ENCODE measurements at regions not wholly inside any gene's neighbourhood (a gene's known extent, or its start where the extent isn't known, plus 50 kb on each side); places are given as distances from the start of the nearest gene placed in this dataset.
"Not testable (repeated sequence)": the region's sequence is repeated elsewhere in the genome, so short reads cannot be mapped to it uniquely, and the experiment has no call there.

DNA sequence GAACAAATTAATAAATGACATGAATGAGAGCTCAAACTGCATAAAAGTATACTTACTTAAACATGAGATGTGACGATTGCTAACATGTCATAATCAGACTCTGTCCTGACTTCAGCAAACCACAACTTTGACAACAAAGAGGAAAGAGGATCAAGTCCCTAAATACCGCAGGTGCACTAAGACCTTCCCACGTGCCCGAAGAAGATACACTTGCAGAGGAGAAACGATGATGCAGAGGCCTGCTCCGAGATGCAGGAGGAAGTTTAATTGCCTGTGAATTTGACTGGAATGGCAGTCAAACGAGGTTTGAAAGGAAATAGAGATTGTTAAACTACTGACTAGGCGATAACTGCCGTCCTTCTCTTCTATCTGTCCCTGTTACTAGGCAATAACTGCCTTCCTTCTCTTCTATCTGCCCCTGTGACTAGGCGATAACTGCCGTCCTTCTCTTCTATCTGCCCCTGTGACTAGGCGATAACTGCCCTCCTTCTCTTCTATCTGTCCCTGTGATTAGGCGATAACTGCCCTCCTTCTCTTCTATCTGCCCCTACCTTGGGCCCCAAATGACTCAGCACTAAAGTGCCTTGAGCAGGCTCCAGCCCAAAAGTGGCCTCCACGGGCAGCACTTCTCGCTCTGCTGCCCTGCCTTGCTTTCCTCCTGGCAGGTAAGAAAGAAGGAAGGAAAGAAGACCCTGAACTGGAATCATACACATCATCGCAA, 2226.0 kb upstream of the DEFB115 start:
- H3K36me3 Mint-ChIP-seq (ENCODE audit: low read depth); H3K27me3 Mint-ChIP-seq; intact Hi-C loops (cut with micrococcal nuclease); H3K4me3 Mint-ChIP-seq; H3K4me1 Mint-ChIP-seq (ENCODE audit: low read depth); H3K27ac Mint-ChIP-seq: not testable (repeated sequence)
- H3K9me3 Mint-ChIP-seq: peaks cover 28% of the 10 kb centered on the region

GRCh38 chr20:29044239-29044638, 2213.2 kb upstream of the DEFB115 start:
- intact Hi-C loops (cut with micrococcal nuclease); H3K4me1 Mint-ChIP-seq (ENCODE audit: low read depth); H3K9me3 Mint-ChIP-seq; H3K36me3 Mint-ChIP-seq (ENCODE audit: low read depth); H3K27me3 Mint-ChIP-seq; H3K4me3 Mint-ChIP-seq; H3K27ac Mint-ChIP-seq: not testable (repeated sequence)

DNA sequence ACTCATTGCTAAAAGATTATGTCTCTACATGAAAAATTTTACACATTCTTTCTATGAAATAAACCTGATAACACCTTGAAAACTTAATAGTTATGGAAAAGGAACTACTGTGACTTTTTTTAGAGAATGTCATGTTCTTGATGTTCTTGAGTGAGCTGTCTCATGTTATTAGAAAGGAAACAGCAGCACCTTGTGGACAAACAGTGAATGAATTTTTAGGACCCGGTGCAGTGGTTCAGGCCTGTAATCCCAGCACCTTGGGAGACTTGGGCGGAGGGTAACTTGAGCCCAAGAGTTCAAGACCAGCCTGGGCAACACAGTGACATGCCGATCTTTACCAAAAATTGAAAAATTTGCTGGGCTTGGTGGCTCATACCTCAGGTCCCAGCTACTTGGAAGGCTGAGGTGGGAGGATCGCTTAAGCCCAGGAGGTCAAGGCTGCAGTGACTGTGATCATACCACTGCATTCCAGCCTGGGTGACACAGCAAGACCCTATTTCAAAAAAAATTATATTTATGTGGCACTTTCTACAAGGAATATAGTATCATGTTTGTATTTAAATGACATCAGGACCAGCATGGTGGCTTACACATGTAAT, 2207.4 kb upstream of the DEFB115 start:
- H3K9me3 Mint-ChIP-seq; H3K27ac Mint-ChIP-seq; H3K4me3 Mint-ChIP-seq; H3K36me3 Mint-ChIP-seq (ENCODE audit: low read depth); H3K4me1 Mint-ChIP-seq (ENCODE audit: low read depth); H3K27me3 Mint-ChIP-seq; intact Hi-C loops (cut with micrococcal nuclease): not testable (repeated sequence)

DNA sequence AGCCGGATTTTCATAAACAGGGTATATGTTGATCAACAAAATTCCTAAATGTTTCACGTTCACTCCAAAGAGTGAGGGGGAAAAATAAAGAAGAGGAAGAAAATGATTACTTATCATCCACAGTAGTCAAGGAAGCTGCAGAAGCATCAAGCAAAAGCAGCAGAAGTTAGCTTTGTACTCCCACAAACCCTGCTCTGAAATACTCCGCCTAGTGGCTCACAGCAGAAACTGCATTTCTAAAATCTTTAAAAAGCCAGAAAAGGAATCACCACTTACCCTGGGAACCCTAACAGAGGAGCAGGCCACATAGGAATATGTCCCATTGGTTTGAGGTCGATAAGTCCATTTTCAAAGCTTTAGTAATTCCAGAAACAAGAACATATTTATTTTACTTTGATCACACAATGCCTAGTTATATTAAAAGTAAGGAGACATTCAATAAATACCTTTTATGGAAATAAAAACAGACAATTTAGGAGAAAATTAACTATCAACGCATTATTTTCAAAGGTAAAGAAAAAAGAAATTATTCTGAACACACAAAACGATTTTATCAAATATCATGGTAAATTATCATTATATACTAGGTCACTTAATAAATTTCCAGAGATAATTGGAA, 2199.5 kb upstream of the DEFB115 start:
- H3K27ac Mint-ChIP-seq; H3K36me3 Mint-ChIP-seq (ENCODE audit: low read depth); intact Hi-C loops (cut with micrococcal nuclease); H3K4me1 Mint-ChIP-seq (ENCODE audit: low read depth); H3K27me3 Mint-ChIP-seq; H3K4me3 Mint-ChIP-seq: not testable (repeated sequence)
- H3K9me3 Mint-ChIP-seq: peaks cover 23% of the 10 kb centered on the region

GRCh38 chr20:29062451-29062850, 2195.0 kb upstream of the DEFB115 start:
- H3K9me3 Mint-ChIP-seq: peaks cover 39% of the 10 kb centered on the region
- H3K36me3 Mint-ChIP-seq (ENCODE audit: low read depth); H3K4me3 Mint-ChIP-seq; intact Hi-C loops (cut with micrococcal nuclease); H3K4me1 Mint-ChIP-seq (ENCODE audit: low read depth); H3K27ac Mint-ChIP-seq; H3K27me3 Mint-ChIP-seq: not testable (repeated sequence)

DNA sequence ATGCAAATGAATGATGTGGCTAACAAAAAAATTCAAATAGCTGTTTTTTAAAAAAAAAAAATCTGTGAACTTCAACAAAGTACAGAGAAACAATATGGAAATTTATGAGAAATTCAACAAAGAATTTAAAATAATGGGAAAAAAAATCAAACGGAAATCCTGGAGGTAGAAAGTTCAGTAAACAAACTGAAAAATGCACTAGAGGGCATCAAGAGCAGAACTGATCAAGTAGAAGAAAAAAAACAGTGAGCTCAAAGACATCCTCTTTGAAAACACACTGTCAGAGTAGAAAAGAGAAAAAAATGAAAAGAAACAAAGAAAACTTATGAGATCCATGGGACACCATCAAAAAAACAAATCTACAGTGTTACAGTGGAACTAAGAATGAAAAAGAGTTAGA, 2191.1 kb upstream of the DEFB115 start:
- H3K27me3 Mint-ChIP-seq; H3K36me3 Mint-ChIP-seq (ENCODE audit: low read depth); H3K4me3 Mint-ChIP-seq; H3K4me1 Mint-ChIP-seq (ENCODE audit: low read depth); H3K27ac Mint-ChIP-seq; intact Hi-C loops (cut with micrococcal nuclease): not testable (repeated sequence)
- peaks cover 43% of the 10 kb centered on the region for H3K9me3 Mint-ChIP-seq

DNA sequence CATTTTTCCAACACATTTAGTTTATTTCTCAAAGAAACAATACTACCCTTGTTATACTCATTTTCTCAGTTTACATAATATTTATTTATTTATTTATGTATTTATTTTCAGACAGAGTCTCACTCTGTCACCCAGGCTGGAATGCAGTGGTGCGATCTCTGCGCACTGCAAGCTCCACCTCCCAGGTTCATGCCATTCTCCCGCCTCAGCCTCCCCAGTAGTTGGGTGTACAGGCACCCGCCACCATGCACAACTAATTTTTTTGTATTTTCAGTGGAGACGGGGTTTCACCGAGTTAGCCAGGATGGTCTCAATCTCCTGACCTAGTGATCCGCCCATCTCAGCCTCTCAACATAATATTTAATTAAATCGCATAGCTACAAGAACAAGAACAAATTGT, 2183.8 kb upstream of the DEFB115 start:
- H3K36me3 Mint-ChIP-seq (ENCODE audit: low read depth); H3K27me3 Mint-ChIP-seq; intact Hi-C loops (cut with micrococcal nuclease): not testable (repeated sequence)

DNA sequence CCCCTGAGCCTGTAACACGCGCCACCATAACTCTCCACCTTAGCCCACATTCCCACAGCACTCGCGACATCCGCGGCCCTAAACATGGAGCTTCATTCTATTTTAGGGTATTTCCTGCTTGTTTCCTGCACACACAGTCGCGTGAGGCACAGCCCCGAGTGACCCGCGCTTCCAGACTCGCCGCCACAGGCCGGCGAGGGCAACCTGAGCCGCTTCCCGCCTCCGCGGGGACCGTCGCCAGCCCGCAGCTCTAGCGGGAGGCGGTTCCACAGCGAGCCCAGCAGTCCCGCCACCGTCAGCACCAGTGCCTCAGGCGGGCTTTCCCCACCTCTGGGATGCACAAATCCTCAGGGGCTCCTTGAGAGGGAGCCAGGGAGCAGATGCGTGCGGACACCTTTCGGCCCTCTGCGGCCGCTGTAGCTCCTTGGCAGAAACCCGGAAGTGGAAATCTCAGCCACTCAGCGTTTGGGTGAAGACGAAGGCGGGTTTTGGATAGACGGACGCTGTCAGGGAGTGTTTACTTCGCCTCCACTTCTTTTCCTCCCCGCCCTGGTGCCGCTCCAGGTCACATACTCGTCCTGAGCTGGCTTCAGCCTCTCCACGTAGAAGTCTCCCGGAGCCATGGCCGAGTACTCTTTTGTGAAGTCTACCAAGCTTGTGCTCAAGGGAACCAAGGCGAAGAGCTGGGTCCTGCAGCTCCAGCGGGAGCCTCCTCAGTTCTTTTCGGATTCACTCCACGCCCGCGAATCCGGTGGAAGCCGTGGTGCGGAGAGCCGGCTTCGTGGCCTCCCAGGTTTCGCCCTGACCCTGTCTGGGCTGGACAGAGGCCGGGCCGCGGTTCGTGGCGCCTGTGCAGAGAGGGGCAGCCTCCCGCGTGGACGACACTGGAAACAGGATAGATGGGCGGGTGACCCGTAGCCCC, 2177.4 kb upstream of the DEFB115 start:
- intact Hi-C loops (cut with micrococcal nuclease): no loop called here
- peak overlapping the region; percentile 76 for H3K4me3 Mint-ChIP-seq
- H3K36me3 Mint-ChIP-seq (ENCODE audit: low read depth): peaks cover 9% of the 10 kb centered on the region
- H3K4me1 Mint-ChIP-seq (ENCODE audit: low read depth): no peaks in the 10 kb centered on the region
- peaks cover 57% of the 10 kb centered on the region for H3K9me3 Mint-ChIP-seq
- peaks cover 5% of the 10 kb centered on the region for H3K27me3 Mint-ChIP-seq
- peak overlapping the region; percentile 79 for H3K27ac Mint-ChIP-seq

More for the DNA sequence above, 2183.8 kb upstream of the DEFB115 start:
- H3K4me3 Mint-ChIP-seq; H3K4me1 Mint-ChIP-seq (ENCODE audit: low read depth); H3K27ac Mint-ChIP-seq: not testable (repeated sequence)
- peaks cover 27% of the 10 kb centered on the region for H3K9me3 Mint-ChIP-seq

DNA sequence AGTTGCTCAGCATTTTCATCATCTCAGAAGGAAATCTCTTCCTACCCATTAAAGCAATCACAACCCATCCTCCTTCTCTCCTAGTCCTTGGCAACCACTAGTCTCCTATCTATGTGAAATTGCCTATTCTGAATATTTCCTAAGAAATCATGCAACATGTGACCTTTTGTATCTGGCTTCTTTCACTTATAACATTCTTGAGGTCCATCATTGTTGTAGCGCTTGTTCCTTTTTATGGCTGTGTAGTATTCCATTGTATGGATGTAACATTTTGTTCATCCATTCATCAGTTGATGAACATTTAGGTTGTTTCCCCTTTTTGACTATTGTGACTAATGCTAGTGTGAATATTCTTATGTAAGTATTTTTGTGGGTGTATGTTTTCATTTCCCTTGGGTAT, 2175.8 kb upstream of the DEFB115 start:
- H3K27ac Mint-ChIP-seq; H3K36me3 Mint-ChIP-seq (ENCODE audit: low read depth); intact Hi-C loops (cut with micrococcal nuclease); H3K4me3 Mint-ChIP-seq; H3K27me3 Mint-ChIP-seq; H3K4me1 Mint-ChIP-seq (ENCODE audit: low read depth): not testable (repeated sequence)
- peaks cover 52% of the 10 kb centered on the region for H3K9me3 Mint-ChIP-seq

DNA sequence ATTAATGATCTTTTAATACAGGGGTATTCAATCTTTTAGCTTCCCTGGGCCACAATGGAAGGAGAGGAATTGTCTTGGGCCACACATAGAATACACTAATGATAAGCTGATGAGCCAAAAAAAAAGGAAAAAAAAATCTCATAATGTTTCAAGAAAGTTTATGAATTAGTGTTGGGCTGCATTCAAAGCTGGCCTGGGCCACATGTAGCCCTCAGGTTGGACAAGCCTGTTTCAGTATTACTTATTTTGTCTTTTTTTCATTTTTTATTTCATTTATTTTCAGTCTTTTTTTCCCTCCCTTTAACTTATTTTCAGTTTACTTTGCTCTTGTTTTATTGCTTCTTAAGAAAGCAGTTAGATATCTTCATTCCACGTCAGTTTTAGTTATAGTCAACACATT, 2171.8 kb upstream of the DEFB115 start:
- intact Hi-C loops (cut with micrococcal nuclease): no loop called here
- no peaks in the 10 kb centered on the region for H3K27me3 Mint-ChIP-seq
- no peak overlapping the region for H3K4me3 Mint-ChIP-seq
- no peaks in the 10 kb centered on the region for H3K4me1 Mint-ChIP-seq (ENCODE audit: low read depth)
- no peaks in the 10 kb centered on the region for H3K36me3 Mint-ChIP-seq (ENCODE audit: low read depth)
- no peak overlapping the region for H3K27ac Mint-ChIP-seq
- peaks cover 38% of the 10 kb centered on the region for H3K9me3 Mint-ChIP-seq

DNA sequence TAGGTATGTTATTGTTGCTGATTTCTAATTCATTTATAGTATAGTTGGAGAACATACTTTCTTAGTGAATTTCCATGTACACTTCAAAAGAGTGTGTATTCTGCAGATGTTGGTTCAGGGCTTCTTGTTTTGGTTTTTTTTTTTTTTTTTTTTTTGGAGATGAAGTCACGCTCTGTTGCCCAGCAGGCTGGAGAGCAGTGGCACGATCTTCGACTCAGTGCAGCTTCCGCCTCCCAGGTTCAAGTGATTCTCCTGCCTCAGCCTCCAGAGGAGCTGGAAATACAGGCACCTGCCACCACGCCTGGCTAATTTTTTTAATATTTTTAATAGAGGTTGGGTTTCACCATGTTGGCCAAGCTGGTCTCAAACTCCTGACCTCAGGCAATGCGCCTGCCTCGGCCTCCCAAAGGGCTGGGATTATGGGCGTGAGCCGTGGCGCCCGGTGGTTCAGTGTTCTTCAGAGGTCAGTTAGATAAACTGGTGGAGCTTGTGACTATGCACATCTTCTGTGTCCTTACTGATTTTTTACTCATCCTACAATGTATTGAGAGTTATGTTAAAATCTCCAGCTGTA, 2171.2 kb upstream of the DEFB115 start:
- H3K9me3 Mint-ChIP-seq: peaks cover 38% of the 10 kb centered on the region
- intact Hi-C loops (cut with micrococcal nuclease); H3K27me3 Mint-ChIP-seq; H3K4me1 Mint-ChIP-seq (ENCODE audit: low read depth); H3K27ac Mint-ChIP-seq; H3K36me3 Mint-ChIP-seq (ENCODE audit: low read depth); H3K4me3 Mint-ChIP-seq: not testable (repeated sequence)

- no peak overlapping the region for H3K27ac Mint-ChIP-seq
- no peak overlapping the region for H3K4me3 Mint-ChIP-seq
- H3K4me1 Mint-ChIP-seq (ENCODE audit: low read depth): no peaks in the 10 kb centered on the region
- peaks cover 32% of the 10 kb centered on the region for H3K9me3 Mint-ChIP-seq
- H3K27me3 Mint-ChIP-seq: no peaks in the 10 kb centered on the region
- intact Hi-C loops (cut with micrococcal nuclease): no loop called here
- H3K36me3 Mint-ChIP-seq (ENCODE audit: low read depth): no peaks in the 10 kb centered on the region
Measured at GRCh38 chr20:29086938-29087337, 2170.5 kb upstream of the DEFB115 start.

- H3K27me3 Mint-ChIP-seq; H3K27ac Mint-ChIP-seq; H3K36me3 Mint-ChIP-seq (ENCODE audit: low read depth); intact Hi-C loops (cut with micrococcal nuclease); H3K4me1 Mint-ChIP-seq (ENCODE audit: low read depth); H3K4me3 Mint-ChIP-seq: not testable (repeated sequence)
- peaks cover 31% of the 10 kb centered on the region for H3K9me3 Mint-ChIP-seq
Measured at GRCh38 chr20:29087887-29088286, 2169.6 kb upstream of the DEFB115 start.

DNA sequence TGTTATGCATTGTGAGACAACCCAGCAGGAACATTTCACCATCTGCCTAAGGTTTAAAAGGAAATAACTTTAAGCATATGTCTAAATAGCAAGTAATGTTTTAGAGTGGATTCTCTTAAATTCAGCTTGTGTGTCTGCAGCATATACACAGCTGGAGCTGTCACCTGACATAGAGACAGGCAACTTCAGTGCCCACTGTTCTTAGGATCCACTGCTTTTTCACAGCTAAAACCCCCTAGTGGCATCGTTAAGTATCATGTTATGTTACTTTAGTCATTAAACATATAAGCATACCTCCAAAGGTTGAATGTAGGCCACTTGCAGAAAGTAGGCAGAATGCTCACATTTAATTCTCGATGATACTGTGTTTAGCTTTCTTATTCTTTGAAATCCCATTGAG, 2169.0 kb upstream of the DEFB115 start:
- H3K4me1 Mint-ChIP-seq (ENCODE audit: low read depth); H3K27ac Mint-ChIP-seq; H3K27me3 Mint-ChIP-seq; H3K4me3 Mint-ChIP-seq; H3K36me3 Mint-ChIP-seq (ENCODE audit: low read depth); intact Hi-C loops (cut with micrococcal nuclease): not testable (repeated sequence)
- peaks cover 30% of the 10 kb centered on the region for H3K9me3 Mint-ChIP-seq

Measured in dendritic cell treated with granulocyte-macrophage colony-stimulating factor and Interleukin-4, amounts not matched to agents 40 ng/mL and 50 ng/mL, for 4 days (primary cell).